Left lung (tissue), 4 donors: ENCODE measurements at regions not wholly inside any gene's neighbourhood (a gene's known extent, or its start where the extent isn't known, plus 50 kb on each side); places are given as distances from the start of the nearest gene placed in this dataset.

ENCODE experiments used
- ATAC-seq: fragments of 200-7000 bp; cut with Tn5 transposase; one replicate; pipeline ENCODE4 v1.9.1; 2020; ENCODE audit warnings: moderate library complexity
- DNase-seq, 4 donors: peaks; one replicate each; pipeline ENCODE4 v3.0.0-alpha.2; 2013 to 2020
- H3K27ac ChIP-seq, 2 donors: fragments of 200-600 bp; sonication (generic) in 1 of 2; one replicate each; pipeline versions ENCODE4 v1.5.0 to v1.8.0; 2020 to 2021
- H3K27me3 ChIP-seq, 2 donors: fragments of 200-600 bp; sonication (generic) in 1 of 2; one replicate each; pipeline versions ENCODE4 v1.5.0 to v1.8.0; 2020 to 2021
- H3K36me3 ChIP-seq, 2 donors: fragments of 200-600 bp; sonication (generic) in 1 of 2; one replicate each; pipeline versions ENCODE4 v1.5.0 to v1.8.0; 2020 to 2021
- H3K4me1 ChIP-seq, 2 donors: fragments of 200-600 bp; one replicate each; pipeline ENCODE4 v1.8.0; 2021
- H3K4me3 ChIP-seq, 2 donors: fragments of 200-600 bp; sonication (generic) in 1 of 2; one replicate each; pipeline versions ENCODE4 v1.5.0 to v1.8.0; 2020 to 2021; ENCODE audit warnings: mild to moderate bottlenecking in 1 of 2
- H3K9me3 ChIP-seq, 2 donors: fragments of 200-600 bp; sonication (generic) in 1 of 2; one replicate each; pipeline versions ENCODE4 v1.5.0 to v1.8.0; 2020 to 2021
- intact Hi-C, 2 donors: fragments of 100-400 bp; cut with DNase I; formaldehyde crosslinking; loops; one replicate each; pipeline versions ENCODE4 v1.11.2 to v1.14.2; 2022
- TF ChIP-seq, protein P1 (sequence below), 2 donors: fragments of 200-600 bp; sonication (generic) in 1 of 2; IDR thresholded peaks; one replicate each; pipeline versions ENCODE4 v1.5.0 to v1.8.0; 2021; ENCODE audit warnings: antibody characterized with exemption in 2 of 2
- donor health status: DM: no; HTN: yes; CAD: no.
- donor health status: DM: no; HTN: no; CAD: no.

DNA sequence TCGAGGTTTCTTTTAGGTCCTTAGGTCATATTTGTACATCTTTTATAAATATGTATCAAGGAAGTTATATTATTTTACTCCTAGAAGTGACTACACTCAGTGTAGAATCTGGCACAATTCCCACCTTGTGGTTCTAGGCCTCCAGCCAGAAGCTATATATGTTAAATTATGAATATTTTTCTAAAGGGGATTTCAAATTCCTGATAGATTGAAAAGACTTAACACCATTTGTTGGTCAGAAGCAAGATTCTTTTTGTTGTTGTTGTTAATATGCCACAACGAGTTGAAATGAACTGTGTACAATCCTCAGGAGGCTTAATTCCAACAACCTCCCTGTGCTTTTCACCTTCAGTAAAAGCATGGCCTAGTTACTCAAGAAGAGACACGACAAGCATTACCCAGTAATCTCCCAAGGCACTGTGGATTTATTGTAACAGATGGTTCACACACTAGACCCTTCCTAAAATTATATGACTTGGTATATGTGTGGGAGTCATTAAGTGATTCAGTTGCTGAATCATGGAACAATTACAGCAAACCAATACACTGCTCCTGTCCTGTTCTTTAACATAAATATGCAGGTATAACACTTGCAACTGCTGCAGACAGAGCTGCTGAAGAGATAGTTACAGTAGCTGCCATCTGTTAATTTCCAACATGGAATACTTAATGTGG lies 964.4 kb upstream of the GOT2 start:
- intact Hi-C loops: no loop called here
- TF ChIP-seq, protein P1, sequence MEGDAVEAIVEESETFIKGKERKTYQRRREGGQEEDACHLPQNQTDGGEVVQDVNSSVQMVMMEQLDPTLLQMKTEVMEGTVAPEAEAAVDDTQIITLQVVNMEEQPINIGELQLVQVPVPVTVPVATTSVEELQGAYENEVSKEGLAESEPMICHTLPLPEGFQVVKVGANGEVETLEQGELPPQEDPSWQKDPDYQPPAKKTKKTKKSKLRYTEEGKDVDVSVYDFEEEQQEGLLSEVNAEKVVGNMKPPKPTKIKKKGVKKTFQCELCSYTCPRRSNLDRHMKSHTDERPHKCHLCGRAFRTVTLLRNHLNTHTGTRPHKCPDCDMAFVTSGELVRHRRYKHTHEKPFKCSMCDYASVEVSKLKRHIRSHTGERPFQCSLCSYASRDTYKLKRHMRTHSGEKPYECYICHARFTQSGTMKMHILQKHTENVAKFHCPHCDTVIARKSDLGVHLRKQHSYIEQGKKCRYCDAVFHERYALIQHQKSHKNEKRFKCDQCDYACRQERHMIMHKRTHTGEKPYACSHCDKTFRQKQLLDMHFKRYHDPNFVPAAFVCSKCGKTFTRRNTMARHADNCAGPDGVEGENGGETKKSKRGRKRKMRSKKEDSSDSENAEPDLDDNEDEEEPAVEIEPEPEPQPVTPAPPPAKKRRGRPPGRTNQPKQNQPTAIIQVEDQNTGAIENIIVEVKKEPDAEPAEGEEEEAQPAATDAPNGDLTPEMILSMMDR (IDR thresholded peaks at IDR 0.05): no peak
- DNase-seq: peak in 1 of 4 donors; percentile 13

GRCh38 chr16:59697761-59698160 lies 963.6 kb upstream of the GOT2 start:
- no peak for ATAC-seq

More for the DNA sequence above, 964.4 kb upstream of the GOT2 start:
- ATAC-seq: no peak
- H3K4me1 ChIP-seq: no peaks in the 10 kb centered on the region
- H3K27ac ChIP-seq: no peak overlapping the region
- no peak overlapping the region for H3K4me3 ChIP-seq
- no peaks in the 10 kb centered on the region for H3K27me3 ChIP-seq
- H3K9me3 ChIP-seq: peaks cover 0 to 4% of the 10 kb centered on the region in 2 donors
- no peaks in the 10 kb centered on the region for H3K36me3 ChIP-seq

GRCh38 chr16:59697236-59697635 lies 963.1 kb upstream of the GOT2 start:
- H3K36me3 ChIP-seq: no peaks in the 10 kb centered on the region
- ATAC-seq (no peak), DNase-seq (no peak)
- H3K27ac ChIP-seq: no peak overlapping the region
- peaks cover 0 to 4% of the 10 kb centered on the region in 2 donors for H3K9me3 ChIP-seq
- intact Hi-C loops: no loop called here
- no peak overlapping the region for H3K4me3 ChIP-seq
- TF ChIP-seq, protein P1 (IDR thresholded peaks at IDR 0.05): no peak
- no peaks in the 10 kb centered on the region for H3K4me1 ChIP-seq
- no peaks in the 10 kb centered on the region for H3K27me3 ChIP-seq

More at GRCh38 chr16:59697761-59698160, 963.6 kb upstream of the GOT2 start:
- no peaks in the 10 kb centered on the region for H3K27me3 ChIP-seq
- no peak overlapping the region for H3K27ac ChIP-seq
- DNase-seq: no peak
- peaks cover 0 to 4% of the 10 kb centered on the region in 2 donors for H3K9me3 ChIP-seq
- no peak overlapping the region for H3K4me3 ChIP-seq
- intact Hi-C loops: no loop called here
- TF ChIP-seq, protein P1 (IDR thresholded peaks at IDR 0.05): no peak
- H3K36me3 ChIP-seq: no peaks in the 10 kb centered on the region
- H3K4me1 ChIP-seq: no peaks in the 10 kb centered on the region

- no peak for ATAC-seq
- no peak overlapping the region for H3K4me3 ChIP-seq
- DNase-seq: no peak
- no peak overlapping the region for H3K27ac ChIP-seq
- no peaks in the 10 kb centered on the region for H3K36me3 ChIP-seq
- no peaks in the 10 kb centered on the region for H3K4me1 ChIP-seq
- intact Hi-C loops: no loop called here
- no peaks in the 10 kb centered on the region for H3K27me3 ChIP-seq
- peaks cover 0 to 4% of the 10 kb centered on the region in 2 donors for H3K9me3 ChIP-seq
- TF ChIP-seq, protein P1 (IDR thresholded peaks at IDR 0.05): no peak
These were observed 962.4 kb upstream of the GOT2 start for GRCh38 chr16:59696495-59696894.

GRCh38 chr16:59690216-59690615 lies 956.1 kb upstream of the GOT2 start:
- intact Hi-C loops: no loop called here
- Histone ChIP-seq H3K27ac (no peak overlapping the region), H3K4me3 (no peak overlapping the region), H3K9me3 (peaks cover 0 to 17% of the 10 kb centered on the region in 2 donors), H3K36me3 (no peaks in the 10 kb centered on the region), H3K27me3 (no peaks in the 10 kb centered on the region), H3K4me1 (no peaks in the 10 kb centered on the region)
- DNase-seq (no peak), ATAC-seq (no peak)
- TF ChIP-seq, protein P1 (IDR thresholded peaks at IDR 0.05): no peak
